GM21515 (cell line): ENCODE measurements at regions not wholly inside any gene's neighbourhood (a gene's known extent, or its start where the extent isn't known, plus 50 kb on each side); places are given as distances from the start of the nearest gene placed in this dataset.

Experiments used
- ATAC-seq: cut with Tn5 transposase; IDR thresholded peaks from one replicate; pipeline ENCODE4 v1.9.1; 2021; ENCODE audit not compliant: unreplicated experiment

- peak; percentile 84 for ATAC-seq
Observed at GRCh38 chr1:244952940-244953339, 88.6 kb upstream of the HNRNPU start.

- ATAC-seq, result no peak
Observed at GRCh38 chr1:244952280-244952933, 88.1 kb upstream of the HNRNPU start.

- ATAC-seq, result no peak
Observed at GRCh38 chr1:244948416-244948815, 84.1 kb upstream of the HNRNPU start.

- peak; percentile 85 for ATAC-seq
Observed at GRCh38 chr1:244945109-244945671, 80.8 kb upstream of the HNRNPU start.

- peak; percentile 81 for ATAC-seq
Observed at GRCh38 chr1:244941121-244941520, 76.8 kb upstream of the HNRNPU start.

GRCh38 chr1:244937099-244937498, 72.8 kb upstream of the HNRNPU start:
- no peak for ATAC-seq

GRCh38 chr1:244920911-244921761, 56.8 kb upstream of the HNRNPU start:
- ATAC-seq, result peak; percentile 57

GRCh38 chr1:244919320-244920282, 55.3 kb upstream of the HNRNPU start:
- no peak for ATAC-seq

- no peak for ATAC-seq
Observed at GRCh38 chr1:244918421-244919319, 54.3 kb upstream of the HNRNPU start.

GRCh38 chr1:244917073-244917670, 52.8 kb upstream of the HNRNPU start:
- ATAC-seq, result no peak

- ATAC-seq, result no peak
Observed at GRCh38 chr1:244915736-244916135, 51.4 kb upstream of the HNRNPU start.

- ATAC-seq, result no peak
Observed at GRCh38 chr1:244914761-244915160, 50.4 kb upstream of the HNRNPU start.
